Brain microvascular endothelial cell (primary cell): ENCODE measurements at regions not wholly inside any gene's neighbourhood (a gene's known extent, or its start where the extent isn't known, plus 50 kb on each side); places are given as distances from the start of the nearest gene placed in this dataset.

Experiments used
- DNase-seq: peaks from one replicate; pipeline ENCODE4 v3.0.0-alpha.2; 2020
- H3K27ac ChIP-seq: fragments of 250-450 bp; sonication (Bioruptor Pico); 2 replicates; pipeline ENCODE4 v1.5.1; 2020; ENCODE audit warnings: mild to moderate bottlenecking, moderate library complexity
- H3K27me3 ChIP-seq: fragments of 250-450 bp; sonication (Bioruptor Pico); replicated peaks from 2 replicates; pipeline ENCODE4 v1.5.1; 2020; ENCODE audit warnings: mild to moderate bottlenecking
- H3K36me3 ChIP-seq: fragments of 250-450 bp; sonication (Bioruptor Pico); replicated peaks from 2 replicates; pipeline ENCODE4 v1.5.1; 2020; ENCODE audit warnings: mild to moderate bottlenecking
- H3K4me3 ChIP-seq: 2 replicates; pipeline ENCODE4 v1.5.1; 2011; ENCODE audit warnings: low read depth, mild to moderate bottlenecking, control low read depth, low read length, moderate library complexity
- CTCF ChIP-seq: IDR thresholded peaks from 2 replicates; pipeline ENCODE4 v1.5.1; 2011; ENCODE audit warnings: low read depth, mild to moderate bottlenecking, moderate library complexity, low read length, control low read depth, inconsistent platforms; ENCODE audit errors: missing control alignments
- in situ Hi-C: cut with HindIII; loops from 2 replicates; pipeline ENCODE4 v1.10.0; 2017; ENCODE audit warnings: low sequenced_read_pairs, low pct_ligation_motif_present

GRCh38 chr6:110528930-110529325, 52.5 kb upstream of the SLC22A16 start:
- Histone ChIP-seq H3K27ac (peak overlapping the region; percentile 87), H3K36me3 (no peaks in the 10 kb centered on the region), H3K27me3 (no peaks in the 10 kb centered on the region), H3K4me3 (no peak overlapping the region)
- DNase-seq: no peak
- in situ Hi-C loops: loop anchor here (25.0 kb wide), 1 partner anchor 433 kb away; the partner anchor contains the start of gene GTF3C6
- TF ChIP-seq CTCF: no peak

GRCh38 chr6:110528101-110528929, 51.9 kb upstream of the SLC22A16 start:
- peak; percentile 61 for DNase-seq
- H3K27me3 ChIP-seq: no peaks in the 10 kb centered on the region
- H3K27ac ChIP-seq: peak overlapping the region; percentile 87
- TF ChIP-seq CTCF: peak; percentile 71
- H3K36me3 ChIP-seq: no peaks in the 10 kb centered on the region
- no peak overlapping the region for H3K4me3 ChIP-seq
- in situ Hi-C loops: loop anchor here (25.0 kb wide), 1 partner anchor 434 kb away; the partner anchor contains the start of gene GTF3C6

- H3K4me3 ChIP-seq: no peak overlapping the region
- in situ Hi-C loops: loop anchor here (25.0 kb wide), 1 partner anchor 435 kb away; the partner anchor contains the start of gene GTF3C6
- no peak for DNase-seq
- H3K27ac ChIP-seq: no peak overlapping the region
- TF ChIP-seq CTCF: no peak
- no peaks in the 10 kb centered on the region for H3K36me3 ChIP-seq
- H3K27me3 ChIP-seq: no peaks in the 10 kb centered on the region
Observed at GRCh38 chr6:110527516-110527915, 51.1 kb upstream of the SLC22A16 start.

GRCh38 chr6:110526726-110527125, 50.3 kb upstream of the SLC22A16 start:
- TF ChIP-seq CTCF: no peak
- no peak overlapping the region for H3K27ac ChIP-seq
- no peak overlapping the region for H3K4me3 ChIP-seq
- H3K36me3 ChIP-seq: no peaks in the 10 kb centered on the region
- in situ Hi-C loops: loop anchor here (25.0 kb wide), 1 partner anchor 436 kb away; the partner anchor contains the start of gene GTF3C6
- no peak for DNase-seq
- no peaks in the 10 kb centered on the region for H3K27me3 ChIP-seq
